Hepatocyte (in vitro differentiated cells): ENCODE measurements at regions not wholly inside any gene's neighbourhood (a gene's known extent, or its start where the extent isn't known, plus 50 kb on each side); places are given as distances from the start of the nearest gene placed in this dataset.

ENCODE experiments used
- DNase-seq: peaks from one replicate; pipeline ENCODE4 v3.0.0-alpha.2; 2016; ENCODE audit warnings: low spot score
- H2AFZ ChIP-seq: fragments of 200-600 bp; sonication (generic); 2 replicates; pipeline ENCODE4 v1.6.0; 2016; ENCODE audit warnings: antibody characterized with exemption, mild to moderate bottlenecking
- H3K27ac ChIP-seq: fragments of 200-600 bp; sonication (generic); 2 replicates; pipeline ENCODE4 v1.5.1; 2016; ENCODE audit warnings: mild to moderate bottlenecking
- H3K27me3 ChIP-seq: fragments of 200-600 bp; sonication (generic); 2 replicates; pipeline ENCODE4 v1.6.1; 2016
- H3K36me3 ChIP-seq: fragments of 200-600 bp; sonication (generic); replicated peaks from 2 replicates; pipeline ENCODE4 v1.5.1; 2016; ENCODE audit warnings: low read depth; ENCODE audit not compliant: insufficient read depth
- H3K4me1 ChIP-seq: fragments of 200-600 bp; sonication (generic); 2 replicates; pipeline ENCODE4 v1.5.1; 2016; ENCODE audit warnings: mild to moderate bottlenecking, moderate library complexity; ENCODE audit not compliant: insufficient read depth
- H3K4me2 ChIP-seq: fragments of 200-600 bp; sonication (generic); 2 replicates; pipeline ENCODE4 v1.6.0; 2016
- H3K4me3 ChIP-seq: fragments of 200-600 bp; sonication (generic); 2 replicates; pipeline ENCODE4 v1.5.1; 2016; ENCODE audit warnings: mild to moderate bottlenecking
- H3K79me2 ChIP-seq: fragments of 200-600 bp; sonication (generic); 2 replicates; pipeline ENCODE4 v1.6.0; 2017; ENCODE audit warnings: mild to moderate bottlenecking
- H3K9me2 ChIP-seq: fragments of 200-600 bp; sonication (generic); replicated peaks from 2 replicates; pipeline ENCODE4 v1.6.0; 2017; ENCODE audit warnings: mild to moderate bottlenecking; ENCODE audit not compliant: insufficient read depth
- H3K9me3 ChIP-seq: fragments of 200-600 bp; sonication (generic); 2 replicates; pipeline ENCODE4 v1.5.1; 2016; ENCODE audit warnings: low read depth, mild to moderate bottlenecking
- H4K20me1 ChIP-seq: fragments of 200-600 bp; sonication (generic); 2 replicates; pipeline ENCODE4 v1.6.0; 2016; ENCODE audit warnings: mild to moderate bottlenecking; ENCODE audit not compliant: insufficient read depth, poor library complexity, severe bottlenecking
- CTCF ChIP-seq: fragments of 200-600 bp; sonication (generic); IDR thresholded peaks from 2 replicates; pipeline ENCODE4 v1.5.1; 2016; ENCODE audit warnings: antibody characterized with exemption, mild to moderate bottlenecking; ENCODE audit not compliant: poor library complexity
- EZH2 ChIP-seq: fragments of 200-600 bp; sonication (generic); IDR thresholded peaks from 2 replicates; pipeline ENCODE4 v1.6.1; 2016; ENCODE audit warnings: antibody characterized with exemption, mild to moderate bottlenecking, borderline replicate concordance
- EZH2phosphoT487 ChIP-seq: fragments of 200-600 bp; sonication (generic); IDR thresholded peaks from one replicate; pipeline ENCODE4 v1.6.1; 2018; ENCODE audit warnings: antibody characterized with exemption, mild to moderate bottlenecking, low read depth, moderate library complexity; ENCODE audit not compliant: unreplicated experiment, severe bottlenecking
- WGBS: methylation state at CpG from one replicate; pipeline ENCODE4 v1.1.6; 2016; ENCODE audit warnings: low lambda C conversion rate; ENCODE audit errors: missing lambda C conversion rate; 5-methylcytosine and 5-hydroxymethylcytosine counted together

GRCh38 chr11:107176148-107177105 is 158.2 kb upstream of the GUCY1A2 start:
- TF ChIP-seq CTCF (no peak), EZH2 (no peak), EZH2phosphoT487 (no peak)
- Histone ChIP-seq H3K4me3 (no peak overlapping the region), H3K27ac (no peak overlapping the region), H4K20me1 (no peaks in the 10 kb centered on the region), H3K4me2 (no peak overlapping the region), H3K9me3 (no peaks in the 10 kb centered on the region), H3K9me2 (no peaks in the 10 kb centered on the region), H3K4me1 (no peaks in the 10 kb centered on the region), H3K27me3 (no peaks in the 10 kb centered on the region), H3K36me3 (no peaks in the 10 kb centered on the region), H3K79me2 (no peaks in the 10 kb centered on the region), H2AFZ (no peak overlapping the region)
- WGBS = 97% methylated on average over 37 of the region's 37 CpGs
- no peak for DNase-seq

GRCh38 chr11:107174856-107175255 is 156.6 kb upstream of the GUCY1A2 start:
- no peaks in the 10 kb centered on the region for H3K4me1 ChIP-seq
- H3K9me2 ChIP-seq = no peaks in the 10 kb centered on the region
- H4K20me1 ChIP-seq = no peaks in the 10 kb centered on the region
- WGBS = 88% methylated on average over 5 of the region's 5 CpGs
- DNase-seq = no peak
- no peaks in the 10 kb centered on the region for H3K9me3 ChIP-seq
- no peaks in the 10 kb centered on the region for H3K27me3 ChIP-seq
- H3K27ac ChIP-seq = no peak overlapping the region
- no peaks in the 10 kb centered on the region for H3K79me2 ChIP-seq
- H3K4me2 ChIP-seq = no peak overlapping the region
- no peaks in the 10 kb centered on the region for H3K36me3 ChIP-seq
- no peak overlapping the region for H3K4me3 ChIP-seq
- no peak for TF ChIP-seq CTCF
- no peak for TF ChIP-seq EZH2
- TF ChIP-seq EZH2phosphoT487 = no peak
- H2AFZ ChIP-seq = no peak overlapping the region

GRCh38 chr11:107172996-107173395 is 154.7 kb upstream of the GUCY1A2 start:
- no peak overlapping the region for H3K4me2 ChIP-seq
- no peak overlapping the region for H2AFZ ChIP-seq
- TF ChIP-seq EZH2 (no peak), CTCF (no peak), EZH2phosphoT487 (no peak)
- WGBS = 61% methylated on average over 2 of the region's 2 CpGs
- H4K20me1 ChIP-seq = no peaks in the 10 kb centered on the region
- no peaks in the 10 kb centered on the region for H3K27me3 ChIP-seq
- no peak overlapping the region for H3K4me3 ChIP-seq
- no peaks in the 10 kb centered on the region for H3K36me3 ChIP-seq
- no peaks in the 10 kb centered on the region for H3K9me2 ChIP-seq
- H3K4me1 ChIP-seq = no peaks in the 10 kb centered on the region
- H3K27ac ChIP-seq = no peak overlapping the region
- no peaks in the 10 kb centered on the region for H3K9me3 ChIP-seq
- no peaks in the 10 kb centered on the region for H3K79me2 ChIP-seq
- DNase-seq = no peak
